ENCODE measurements at regions not wholly inside any gene's neighbourhood (a gene's known extent, or its start where the extent isn't known, plus 50 kb on each side); places are given as distances from the start of the nearest gene placed in this dataset.

- no peak for DNase-seq
These were observed 220.3 kb upstream of the RTL1 start for GRCh38 chr14:101123618-101124510.

- DNase-seq: no peak
These were observed 221.3 kb upstream of the RTL1 start for GRCh38 chr14:101124815-101125214.

DNA sequence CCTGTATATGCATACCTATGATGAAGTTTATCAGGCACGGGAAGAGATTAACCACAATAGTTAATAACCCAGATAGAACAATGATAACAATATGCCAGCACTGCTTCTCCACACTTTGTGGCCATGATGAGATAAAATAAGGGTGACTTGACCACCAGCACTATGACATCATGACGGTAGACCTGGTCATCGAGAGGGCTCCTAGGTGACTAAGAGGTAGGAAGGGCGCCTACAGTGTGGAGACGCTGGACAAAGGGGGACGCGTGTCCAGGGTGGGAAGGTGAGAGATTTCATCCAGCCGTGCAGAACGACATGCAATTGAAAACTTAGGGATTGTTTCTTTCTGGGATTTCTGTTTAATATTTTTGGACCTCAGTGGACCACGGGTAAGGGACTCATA, 221.8 kb upstream of the RTL1 start:
- DNase-seq: no peak

GRCh38 chr14:101125719-101126651, 222.5 kb upstream of the RTL1 start:
- DNase-seq: no peak

GRCh38 chr14:101126731-101127130, 223.2 kb upstream of the RTL1 start:
- DNase-seq: no peak

DNA sequence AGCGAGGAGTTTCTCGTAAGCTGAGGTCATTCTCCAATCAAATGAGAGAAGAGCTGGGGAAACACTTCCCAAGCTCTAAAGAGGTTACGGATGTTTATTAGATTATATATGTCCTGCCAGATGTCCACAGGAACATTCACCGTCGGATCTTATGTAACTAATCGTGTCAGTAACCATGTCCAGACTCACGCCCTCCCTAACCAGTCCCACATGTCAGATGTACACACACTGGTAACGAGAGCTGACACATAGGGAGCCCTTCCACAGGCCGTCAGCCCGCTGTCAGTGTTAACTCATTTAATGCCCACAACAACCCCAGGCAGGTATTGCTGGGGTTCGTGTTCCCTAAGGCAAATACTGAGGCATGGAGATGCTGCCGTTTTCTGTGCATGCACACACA, 223.7 kb upstream of the RTL1 start:
- DNase-seq: no peak

- no peak for DNase-seq
These were observed 225.2 kb upstream of the RTL1 start for GRCh38 chr14:101128478-101129321.

DNA sequence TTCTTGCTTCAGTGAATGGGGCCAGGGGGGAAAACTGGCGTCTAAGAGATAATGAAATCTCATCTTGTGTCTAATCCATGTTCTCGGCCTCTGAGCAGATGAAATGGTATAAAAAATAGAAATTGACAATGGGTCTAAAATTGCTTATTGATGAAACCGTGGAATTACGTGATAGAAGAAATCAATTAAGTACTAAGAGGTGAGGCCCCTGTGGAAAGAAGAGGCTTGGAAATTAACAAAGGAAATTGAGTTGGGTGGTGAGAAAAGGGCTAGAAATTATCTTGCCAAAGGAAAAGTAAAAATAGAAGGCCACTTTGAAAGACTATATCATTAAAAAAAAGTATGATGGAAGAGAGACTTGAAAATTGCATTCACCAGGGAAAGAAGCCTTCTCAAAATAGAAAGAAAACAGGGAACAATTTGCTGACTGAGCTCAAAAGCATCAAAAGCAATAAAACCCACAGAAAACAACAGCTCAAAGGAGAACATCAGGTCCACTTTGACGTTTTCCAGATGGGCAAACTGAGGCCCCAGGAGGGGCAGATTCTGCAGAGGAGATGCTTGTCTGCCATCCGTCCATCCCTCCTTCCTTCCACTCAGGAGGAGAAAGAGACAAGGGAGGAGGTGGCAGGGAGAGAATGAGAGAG, 226.1 kb upstream of the RTL1 start:
- no peak for DNase-seq

- DNase-seq: no peak
These were observed 227.3 kb upstream of the RTL1 start for GRCh38 chr14:101130861-101131260.

DNA sequence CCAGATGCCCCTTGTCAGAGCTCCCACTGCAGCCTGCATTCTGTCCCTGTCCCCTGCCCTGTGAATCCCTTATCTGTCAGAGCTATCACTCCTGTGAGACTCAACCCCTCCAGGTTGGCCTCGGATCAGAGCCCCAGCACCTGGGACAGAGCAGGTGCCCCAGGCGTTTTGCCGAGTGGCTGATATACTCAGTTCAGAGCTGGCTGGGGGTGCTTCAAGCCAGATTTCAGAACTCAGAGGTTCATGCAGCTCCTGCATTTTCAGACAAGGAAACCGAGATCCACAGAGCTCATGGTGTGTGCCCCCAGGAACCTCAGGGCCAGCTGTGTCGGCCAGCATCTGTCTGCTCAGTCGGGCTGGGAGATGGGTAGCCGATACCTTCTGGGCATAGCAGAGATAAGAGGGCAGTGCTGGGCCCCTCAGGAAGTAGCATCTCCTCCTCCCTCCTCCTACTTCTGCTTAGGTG, 228.0 kb upstream of the RTL1 start:
- no peak for DNase-seq

- no peak for DNase-seq
These were observed 228.6 kb upstream of the RTL1 start for GRCh38 chr14:101132051-101132571.

DNA sequence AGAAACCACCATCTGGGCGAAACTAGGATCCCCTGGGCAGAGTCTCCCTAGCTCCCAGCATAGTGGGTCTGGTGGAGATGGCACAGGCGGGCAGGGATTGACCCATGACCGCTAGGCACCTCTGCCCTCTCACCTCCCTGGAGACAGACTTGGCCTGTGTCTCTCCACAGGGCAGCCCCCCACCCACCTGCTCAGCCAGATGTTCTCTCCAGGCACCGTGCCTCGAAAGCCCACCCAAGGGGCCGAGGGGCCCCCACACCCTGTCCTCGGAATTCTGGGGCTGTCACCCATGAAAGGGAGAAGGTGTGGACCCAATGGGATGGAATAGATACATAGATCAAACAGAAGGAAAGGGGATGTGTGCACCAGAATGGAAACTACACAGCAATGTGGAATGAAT, 229.1 kb upstream of the RTL1 start:
- no peak for DNase-seq

- DNase-seq: no peak
These were observed 229.5 kb upstream of the RTL1 start for GRCh38 chr14:101133068-101133467.

DNA sequence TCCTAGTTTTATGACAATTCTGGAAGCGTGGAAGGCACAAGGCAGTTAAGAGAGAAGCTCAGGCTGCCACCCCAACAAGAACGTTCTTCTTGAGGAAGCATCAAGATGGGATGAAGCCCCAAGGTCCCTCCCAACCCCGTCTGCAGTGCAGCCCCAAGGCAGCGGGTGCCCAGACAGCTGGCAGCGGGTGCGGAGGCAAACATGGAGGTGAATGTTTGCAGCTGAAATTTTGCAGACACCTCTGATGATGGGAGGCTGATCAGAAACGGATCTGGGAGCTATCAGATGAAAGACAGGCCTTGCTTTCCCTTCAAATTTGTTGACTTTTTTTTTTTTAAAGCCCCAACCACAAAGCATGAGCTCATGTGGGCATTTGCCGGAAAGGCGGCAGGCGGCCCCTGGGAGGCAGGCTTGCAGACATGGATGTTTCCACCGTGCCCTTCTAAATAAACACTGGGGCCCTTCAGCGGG, 230.7 kb upstream of the RTL1 start:
- no peak for DNase-seq

- no peak for DNase-seq
These were observed 231.4 kb upstream of the RTL1 start for GRCh38 chr14:101134851-101135433.

- DNase-seq: no peak
These were observed 232.5 kb upstream of the RTL1 start for GRCh38 chr14:101135796-101136742.

GRCh38 chr14:101137234-101137633, 233.7 kb upstream of the RTL1 start:
- no peak for DNase-seq

DNA sequence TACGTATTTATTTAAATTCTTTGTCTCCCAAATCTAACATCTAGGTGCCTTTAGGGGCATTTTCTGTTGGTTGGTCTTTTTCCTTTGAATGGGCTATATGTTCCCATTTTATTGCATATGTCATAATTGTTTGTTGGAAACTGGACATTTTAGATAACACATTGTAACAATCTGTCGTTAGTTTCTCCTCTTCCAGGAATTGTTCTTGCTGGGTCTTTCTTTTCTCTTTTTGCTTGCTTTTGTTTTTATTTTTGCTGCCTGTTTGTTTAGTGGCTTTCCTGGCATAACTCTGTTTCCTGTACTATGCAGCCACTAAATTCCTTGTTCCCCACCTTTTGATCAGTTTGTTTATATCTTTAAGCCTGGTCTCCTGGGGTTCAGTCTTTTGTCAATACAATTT, 244.3 kb upstream of the RTL1 start:
- DNase-seq: no peak

- no peak for DNase-seq
These were observed 246.6 kb upstream of the RTL1 start for GRCh38 chr14:101150039-101150610.

Measured in CD4-positive, alpha-beta T cell treated with Interleukin-4 for 1 hour (primary cell).